ENCODE measurements at regions not wholly inside any gene's neighbourhood (a gene's known extent, or its start where the extent isn't known, plus 50 kb on each side); places are given as distances from the start of the nearest gene placed in this dataset.

DNA sequence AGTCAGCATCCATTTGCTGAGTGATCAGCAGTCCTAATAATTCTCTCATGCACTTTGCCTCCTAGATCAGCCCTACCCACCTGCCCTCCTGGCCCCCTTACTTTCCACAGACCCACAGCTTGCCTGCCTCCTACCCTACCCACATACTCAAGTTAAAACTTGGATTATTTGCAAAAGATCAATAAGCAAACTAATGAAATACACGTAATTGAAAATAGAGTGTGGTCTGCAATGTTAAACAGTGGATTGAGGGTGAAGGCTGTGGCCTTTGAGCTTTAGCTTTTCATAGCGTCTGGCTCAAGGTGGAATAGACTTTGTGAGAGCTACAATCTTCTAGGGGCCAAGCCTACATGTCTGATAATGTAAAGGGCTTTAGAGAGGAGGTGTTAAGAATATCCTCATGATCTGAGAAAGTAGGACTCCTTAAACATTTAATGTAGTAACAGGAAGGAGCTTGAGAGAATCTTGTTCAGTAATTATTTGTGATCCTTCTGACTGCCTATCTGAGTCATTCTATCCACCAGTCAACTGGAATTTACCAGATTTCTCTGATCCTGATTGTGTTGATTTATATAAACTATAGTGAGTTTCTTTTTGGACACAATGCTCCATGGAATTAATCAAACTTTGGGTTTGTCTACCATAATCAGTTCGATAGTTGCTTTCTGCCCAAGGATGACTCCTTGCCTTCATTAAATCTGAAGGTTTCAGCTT is 310.0 kb downstream of the HRH4 start:
- no peak for DNase-seq (ENCODE audit: low spot score)
- TF ChIP-seq, protein P1, sequence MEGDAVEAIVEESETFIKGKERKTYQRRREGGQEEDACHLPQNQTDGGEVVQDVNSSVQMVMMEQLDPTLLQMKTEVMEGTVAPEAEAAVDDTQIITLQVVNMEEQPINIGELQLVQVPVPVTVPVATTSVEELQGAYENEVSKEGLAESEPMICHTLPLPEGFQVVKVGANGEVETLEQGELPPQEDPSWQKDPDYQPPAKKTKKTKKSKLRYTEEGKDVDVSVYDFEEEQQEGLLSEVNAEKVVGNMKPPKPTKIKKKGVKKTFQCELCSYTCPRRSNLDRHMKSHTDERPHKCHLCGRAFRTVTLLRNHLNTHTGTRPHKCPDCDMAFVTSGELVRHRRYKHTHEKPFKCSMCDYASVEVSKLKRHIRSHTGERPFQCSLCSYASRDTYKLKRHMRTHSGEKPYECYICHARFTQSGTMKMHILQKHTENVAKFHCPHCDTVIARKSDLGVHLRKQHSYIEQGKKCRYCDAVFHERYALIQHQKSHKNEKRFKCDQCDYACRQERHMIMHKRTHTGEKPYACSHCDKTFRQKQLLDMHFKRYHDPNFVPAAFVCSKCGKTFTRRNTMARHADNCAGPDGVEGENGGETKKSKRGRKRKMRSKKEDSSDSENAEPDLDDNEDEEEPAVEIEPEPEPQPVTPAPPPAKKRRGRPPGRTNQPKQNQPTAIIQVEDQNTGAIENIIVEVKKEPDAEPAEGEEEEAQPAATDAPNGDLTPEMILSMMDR (IDR thresholded peaks at IDR 0.05; ENCODE audit: extremely low read depth, insufficient read depth, missing control alignments), result no peak
- in situ Hi-C loops (cut with MboI; ENCODE audit: low pct_unique_long_range_greater_than_20kb, low sequenced_read_pairs, unreplicated experiment), result no loop called here

DNA sequence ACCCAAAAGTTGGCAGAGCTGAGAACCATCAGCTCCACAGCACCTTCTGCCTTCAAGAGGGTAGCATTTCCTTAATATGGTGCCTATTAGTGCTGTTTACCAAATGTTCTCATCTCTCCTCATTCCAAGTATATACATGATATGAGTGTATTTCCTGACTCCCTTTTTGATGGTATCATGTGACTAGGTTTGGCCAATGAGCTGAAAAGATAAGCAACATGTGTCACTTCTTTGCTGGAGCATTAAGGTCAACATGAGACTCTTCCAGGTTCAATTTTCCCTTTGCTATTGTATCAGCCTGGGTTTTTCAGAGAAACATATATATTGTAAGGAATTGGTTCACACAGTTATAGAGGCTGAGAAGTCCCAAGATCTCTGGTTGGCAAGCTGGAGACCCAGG is 310.9 kb downstream of the HRH4 start:
- no peak for DNase-seq (ENCODE audit: low spot score)
- TF ChIP-seq, protein P1 (IDR thresholded peaks at IDR 0.05; ENCODE audit: extremely low read depth, insufficient read depth, missing control alignments), result no peak
- in situ Hi-C loops (cut with MboI; ENCODE audit: low pct_unique_long_range_greater_than_20kb, low sequenced_read_pairs, unreplicated experiment), result no loop called here

DNA sequence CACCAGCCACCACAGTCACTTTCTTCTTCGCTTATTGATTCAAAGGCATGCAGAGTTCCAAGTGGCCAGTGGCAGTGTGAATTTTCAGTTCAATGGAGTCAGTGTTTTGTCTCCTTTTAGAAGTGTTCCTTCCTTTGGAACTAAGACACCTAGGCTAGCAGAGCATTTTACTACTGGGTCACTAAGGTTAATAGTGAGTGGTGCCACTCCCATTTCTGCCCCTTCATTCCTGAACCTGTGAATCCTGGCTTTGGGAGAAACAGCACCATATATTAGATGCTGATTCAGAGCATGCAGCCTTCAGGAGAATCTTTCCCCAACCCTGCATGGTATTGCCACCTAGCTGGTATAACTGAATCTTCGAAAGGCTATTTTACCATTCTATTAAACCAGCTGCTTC is 312.7 kb downstream of the HRH4 start:
- TF ChIP-seq, protein P1 (IDR thresholded peaks at IDR 0.05; ENCODE audit: extremely low read depth, insufficient read depth, missing control alignments), result no peak
- in situ Hi-C loops (cut with MboI; ENCODE audit: low pct_unique_long_range_greater_than_20kb, low sequenced_read_pairs, unreplicated experiment), result no loop called here
- no peak for DNase-seq (ENCODE audit: low spot score)

DNA sequence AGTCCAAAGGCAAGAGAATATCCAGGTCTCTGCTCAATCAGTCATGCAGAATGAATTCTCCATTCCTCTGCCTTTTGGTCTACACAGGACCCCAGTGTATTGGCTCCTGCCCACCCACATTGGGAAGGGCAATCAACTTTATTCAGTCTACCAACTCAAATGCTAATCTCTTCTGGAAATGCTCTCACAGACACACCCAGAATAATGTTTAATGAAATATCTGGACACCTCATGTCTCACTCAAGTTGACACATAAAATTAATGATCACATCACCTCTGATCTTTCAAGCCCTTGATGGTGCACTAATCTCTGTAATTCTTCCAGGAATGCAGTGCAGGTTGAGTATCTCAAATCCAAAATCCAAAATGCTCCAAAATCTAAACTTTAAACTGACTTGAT is 315.6 kb downstream of the HRH4 start:
- TF ChIP-seq, protein P1 (IDR thresholded peaks at IDR 0.05; ENCODE audit: extremely low read depth, insufficient read depth, missing control alignments), result no peak
- no peak for DNase-seq (ENCODE audit: low spot score)
- in situ Hi-C loops (cut with MboI; ENCODE audit: low pct_unique_long_range_greater_than_20kb, low sequenced_read_pairs, unreplicated experiment), result no loop called here

DNA sequence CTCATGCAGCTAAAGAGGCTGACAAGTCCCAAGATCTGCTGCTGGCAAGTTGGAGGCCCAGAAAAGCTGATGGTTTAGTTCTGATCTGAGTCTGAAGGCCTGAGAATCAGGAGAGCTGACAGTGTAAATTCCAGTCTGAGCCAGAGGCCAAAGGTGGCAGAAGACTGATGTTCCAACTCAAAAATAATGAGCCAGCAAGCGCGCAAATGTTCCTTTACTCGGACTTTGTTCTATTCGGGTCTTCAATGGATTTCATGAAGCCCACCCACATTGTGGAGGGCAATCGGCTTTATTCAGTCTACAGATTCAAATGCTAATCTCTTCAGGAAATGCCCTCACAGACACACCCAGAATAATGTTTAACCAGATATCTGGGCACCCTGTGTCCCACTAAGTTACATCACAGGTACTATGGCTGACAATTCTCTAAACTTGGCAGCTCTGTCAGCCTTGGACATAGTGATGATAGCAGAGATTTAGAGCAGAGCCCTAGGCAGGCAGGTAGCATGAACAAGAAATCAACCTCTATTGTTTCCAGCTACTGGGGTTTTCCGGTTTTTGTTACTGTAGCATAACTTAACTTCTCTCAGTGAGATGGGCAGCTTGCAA is 318.5 kb downstream of the HRH4 start:
- in situ Hi-C loops (cut with MboI; ENCODE audit: low pct_unique_long_range_greater_than_20kb, low sequenced_read_pairs, unreplicated experiment), result no loop called here
- no peak for DNase-seq (ENCODE audit: low spot score)

DNA sequence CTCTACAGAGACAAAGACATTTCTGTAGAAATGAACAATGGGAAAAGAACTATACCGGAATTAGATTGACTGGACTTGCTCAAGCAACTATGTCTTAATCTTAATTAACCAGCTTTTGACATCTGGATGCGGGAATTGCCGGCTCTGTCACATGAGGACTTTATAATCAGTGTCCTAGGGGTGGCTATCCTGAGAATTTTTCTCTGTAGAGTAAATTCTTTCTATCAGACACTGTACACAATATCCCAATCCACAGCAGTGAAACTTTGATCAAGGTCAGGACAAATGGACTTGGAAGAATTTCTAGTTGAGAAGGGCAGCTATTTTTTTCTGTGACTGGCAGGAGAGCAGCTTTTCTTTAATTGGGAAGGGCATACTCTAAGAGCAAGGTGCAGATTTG is 322.1 kb downstream of the HRH4 start:
- TF ChIP-seq, protein P1 (IDR thresholded peaks at IDR 0.05; ENCODE audit: extremely low read depth, insufficient read depth, missing control alignments), result no peak
- no peak for DNase-seq (ENCODE audit: low spot score)
- in situ Hi-C loops (cut with MboI; ENCODE audit: low pct_unique_long_range_greater_than_20kb, low sequenced_read_pairs, unreplicated experiment), result no loop called here

More for the DNA sequence above, 318.5 kb downstream of the HRH4 start:
- TF ChIP-seq, protein P1 (IDR thresholded peaks at IDR 0.05; ENCODE audit: extremely low read depth, insufficient read depth, missing control alignments), result no peak
